Right renal pelvis (tissue), 4 donors: ENCODE measurements at regions not wholly inside any gene's neighbourhood (a gene's known extent, or its start where the extent isn't known, plus 50 kb on each side); places are given as distances from the start of the nearest gene placed in this dataset.

Experiments
- DNase-seq, 4 donors: peaks; one replicate each; pipeline ENCODE4 v3.0.0-alpha.2; 2013; ENCODE audit warnings: low read depth in 4 of 4, low spot score in 3 of 4, missing footprints in 1 of 4

DNA sequence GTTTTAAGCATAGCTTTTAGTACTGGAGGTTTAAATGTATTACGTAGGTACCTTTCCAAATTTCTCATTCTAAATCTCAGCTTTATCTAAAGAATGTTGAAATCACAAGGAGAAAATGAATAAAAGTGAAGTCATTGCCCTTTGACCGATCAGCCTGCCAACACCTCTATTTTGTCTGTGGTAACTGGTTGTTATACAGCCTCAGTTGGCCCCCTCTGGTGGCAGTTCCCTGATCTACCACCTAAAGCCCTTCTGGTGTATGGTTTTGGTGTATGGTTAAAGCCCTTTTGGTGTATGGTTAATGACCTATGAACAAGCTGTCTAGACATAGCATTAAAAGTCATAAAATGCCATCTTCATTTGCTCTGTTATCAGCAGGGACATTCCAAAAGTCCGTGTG lies 378.2 kb upstream of the AZI2 start:
- no peak for DNase-seq

DNA sequence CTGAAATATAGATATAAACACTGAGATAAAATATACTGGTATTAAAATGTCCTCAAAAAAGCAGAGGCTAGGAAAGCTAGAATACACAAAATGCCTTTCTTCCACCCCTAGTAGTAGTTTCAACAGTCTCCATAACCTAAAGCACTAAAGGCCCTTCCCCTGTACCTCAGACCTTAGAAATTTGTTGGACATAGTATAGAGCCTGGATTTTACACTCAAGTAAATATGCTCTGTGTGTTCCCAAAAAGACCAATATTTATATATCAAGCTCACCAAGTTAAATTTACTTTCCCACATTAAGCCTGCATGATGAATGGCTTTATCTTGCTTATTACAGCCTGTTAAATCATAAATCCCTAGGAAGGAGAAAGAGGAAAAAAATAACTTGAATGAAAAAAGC lies 378.7 kb upstream of the AZI2 start:
- no peak for DNase-seq

DNA sequence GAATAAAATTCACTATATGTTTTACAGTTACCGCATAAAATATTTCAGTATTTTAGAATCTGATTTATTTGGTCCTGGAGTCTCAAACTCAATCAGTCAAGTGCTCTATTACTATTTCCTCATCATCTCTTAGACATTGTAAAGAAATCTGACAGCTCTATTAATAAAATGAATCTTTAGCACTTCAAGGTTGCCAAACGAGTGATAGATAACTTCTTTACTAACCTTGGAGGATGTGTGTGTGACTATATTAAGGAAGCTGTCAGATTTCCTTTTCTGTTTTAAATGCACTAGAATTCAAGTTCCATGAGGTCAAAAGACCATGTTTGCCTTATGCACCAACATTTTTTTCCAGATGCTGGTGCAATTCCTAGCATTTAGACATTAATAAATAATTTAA lies 389.8 kb upstream of the AZI2 start:
- no peak for DNase-seq

DNA sequence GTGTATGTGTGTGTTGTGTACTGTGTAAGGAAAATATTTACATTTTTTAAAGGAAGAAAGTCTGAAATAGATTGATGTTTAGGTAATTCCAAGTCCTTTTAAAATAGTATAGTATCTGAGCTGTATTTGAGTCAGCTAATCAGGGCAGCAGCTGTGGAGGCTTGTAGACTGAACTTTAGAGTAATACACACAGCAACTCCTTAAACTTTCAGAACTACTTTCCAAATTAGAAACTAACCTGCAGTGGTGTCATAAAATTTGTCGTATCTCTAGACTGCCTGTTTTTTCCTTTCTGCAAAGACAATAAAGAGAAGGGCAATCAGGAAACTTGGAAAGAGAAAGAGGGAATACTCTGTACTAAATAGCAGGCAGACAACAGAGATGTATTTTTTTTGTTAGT lies 391.0 kb upstream of the AZI2 start:
- no peak for DNase-seq

DNA sequence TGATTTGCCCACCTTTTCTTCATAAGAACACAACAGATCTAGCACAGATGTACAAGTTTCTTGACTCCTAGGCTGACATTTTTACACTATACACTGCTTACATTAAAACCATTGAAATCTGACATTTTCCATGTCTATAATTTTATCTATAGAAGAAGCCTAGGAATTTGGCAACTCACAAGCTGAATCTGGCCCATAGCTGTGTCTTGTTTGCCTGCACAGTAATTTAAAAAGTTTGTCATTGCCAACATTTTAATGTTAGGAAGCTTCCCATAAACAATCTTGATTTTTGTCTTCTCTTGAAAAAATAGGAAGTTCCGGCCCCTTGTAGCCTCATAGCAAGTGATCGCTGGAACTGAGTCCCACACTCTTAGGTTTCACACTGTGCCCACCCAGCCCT lies 394.6 kb upstream of the AZI2 start:
- no peak for DNase-seq

DNA sequence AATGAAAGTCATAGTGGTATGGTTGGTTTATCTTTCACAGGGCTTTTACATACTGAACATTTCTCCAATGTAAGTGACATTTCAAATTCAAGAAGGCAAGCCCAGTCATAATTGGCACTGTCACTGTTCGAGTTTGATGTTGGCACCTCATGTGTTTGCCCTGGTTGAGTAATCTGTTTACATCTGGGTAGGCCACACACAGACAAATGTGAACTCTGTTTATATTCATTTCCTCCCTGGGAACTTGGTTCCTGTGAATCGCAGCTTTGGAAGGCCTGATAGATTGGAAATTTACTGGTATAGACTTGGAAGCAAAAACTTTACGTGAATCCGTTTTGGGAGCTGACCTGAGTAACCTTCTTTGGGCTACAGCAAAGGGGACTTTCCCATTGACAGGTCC lies 395.2 kb upstream of the AZI2 start:
- no peak for DNase-seq

DNA sequence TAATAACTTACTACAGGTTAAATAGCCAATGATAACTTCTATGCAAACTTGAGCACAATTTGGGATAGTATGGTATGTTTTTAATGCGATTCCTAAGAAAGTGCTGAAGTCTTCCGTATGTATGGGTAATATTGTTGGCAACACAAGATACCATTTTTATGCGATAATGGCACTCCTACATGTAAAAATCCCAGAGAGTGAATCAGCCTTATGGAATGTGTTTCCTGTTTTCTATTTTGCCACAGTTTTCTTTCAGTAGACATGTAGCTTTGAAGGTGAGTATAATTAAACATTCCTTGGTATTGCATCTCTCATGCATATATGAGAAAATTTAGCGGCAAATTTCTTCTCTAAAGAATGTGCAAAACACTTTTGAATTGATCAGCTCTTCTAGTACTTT lies 396.8 kb upstream of the AZI2 start:
- no peak for DNase-seq

DNA sequence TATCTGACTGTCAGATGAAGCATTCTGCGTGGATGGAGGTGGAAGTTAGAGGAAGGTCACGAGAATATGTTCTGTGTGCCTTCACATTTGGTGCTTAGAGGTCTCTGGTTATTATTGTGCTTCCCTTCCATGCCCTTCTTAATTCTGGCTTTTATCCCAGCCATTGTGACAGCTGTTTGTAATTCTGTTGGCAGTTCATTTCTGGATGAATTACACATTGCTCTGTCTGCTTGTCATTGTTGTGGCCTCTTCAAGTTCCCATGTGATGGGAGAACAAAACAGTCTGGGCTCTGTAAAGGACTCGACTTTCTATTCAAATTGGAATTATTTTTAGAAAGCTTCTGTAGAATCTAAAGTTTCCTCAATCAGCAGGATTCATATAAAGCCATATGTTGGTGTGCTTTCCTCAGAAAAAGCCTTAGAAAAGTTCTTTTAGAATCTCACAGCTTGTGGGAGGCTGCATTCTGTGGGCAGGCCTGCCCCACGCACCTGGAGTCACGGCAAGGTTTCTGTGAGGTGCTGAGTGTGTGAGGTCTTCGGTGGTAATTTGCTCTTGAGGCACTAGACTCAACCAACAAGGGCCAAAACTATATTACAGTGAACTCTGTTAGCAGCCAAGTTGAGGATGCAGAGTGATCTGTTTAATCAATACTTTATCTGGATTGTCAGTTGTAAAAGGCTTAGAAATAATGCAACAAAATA lies 397.4 kb upstream of the AZI2 start:
- no peak for DNase-seq

DNA sequence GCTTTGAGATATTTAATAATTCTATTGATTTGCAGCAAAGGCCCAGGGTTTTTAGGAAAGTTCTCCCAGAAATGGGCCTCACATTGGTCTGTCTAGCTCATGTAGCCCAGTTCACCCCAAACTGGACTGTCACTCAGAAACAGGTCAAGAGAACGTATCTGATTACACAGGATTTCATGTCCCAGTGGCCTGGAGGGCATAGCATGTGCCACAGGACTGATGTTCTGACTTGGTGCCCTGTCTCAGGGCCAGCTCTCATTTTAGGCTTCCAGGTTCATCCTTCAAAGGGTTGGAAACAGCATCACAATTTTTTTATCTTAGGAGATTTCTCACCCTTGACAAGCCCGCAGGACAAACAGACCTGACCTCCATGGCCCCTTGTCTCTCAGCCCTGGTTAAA lies 398.4 kb upstream of the AZI2 start:
- no peak for DNase-seq

DNA sequence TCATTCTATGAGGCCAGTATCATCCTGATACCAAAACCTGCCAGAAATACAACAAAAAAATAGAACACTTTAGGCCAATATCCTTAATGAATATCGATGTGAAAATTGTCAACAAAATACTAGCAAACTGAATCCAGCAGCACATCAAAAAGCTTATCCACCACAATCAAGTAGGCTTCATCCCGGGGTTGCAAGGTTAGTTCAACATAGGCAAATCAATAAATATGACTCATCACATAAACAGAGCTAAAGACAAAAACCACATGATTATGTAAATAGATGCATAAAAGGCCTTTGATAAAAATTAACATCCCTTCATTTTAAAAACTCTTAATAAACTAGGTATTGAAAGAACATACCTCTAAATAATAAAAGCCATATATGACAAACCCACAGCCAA lies 403.2 kb upstream of the AZI2 start:
- no peak for DNase-seq

DNA sequence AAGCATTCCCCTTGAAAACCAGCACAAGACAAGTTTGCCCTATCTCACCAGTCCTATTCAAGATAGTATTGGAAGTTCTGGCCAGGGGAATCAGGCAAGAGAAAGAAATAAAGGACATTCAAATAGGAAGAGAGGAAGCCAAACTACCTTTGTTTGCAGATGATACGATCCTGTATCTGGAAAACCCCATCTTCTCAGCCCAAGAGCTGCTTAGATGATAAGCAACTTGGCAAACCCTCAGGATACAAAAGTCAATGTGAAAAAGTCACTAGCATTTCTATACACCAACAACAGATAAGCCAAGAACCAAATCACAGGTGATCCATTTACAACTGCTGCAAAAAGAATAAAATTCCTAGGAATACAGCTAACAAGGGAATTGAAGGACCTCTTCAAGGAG lies 403.7 kb upstream of the AZI2 start:
- no peak for DNase-seq

DNA sequence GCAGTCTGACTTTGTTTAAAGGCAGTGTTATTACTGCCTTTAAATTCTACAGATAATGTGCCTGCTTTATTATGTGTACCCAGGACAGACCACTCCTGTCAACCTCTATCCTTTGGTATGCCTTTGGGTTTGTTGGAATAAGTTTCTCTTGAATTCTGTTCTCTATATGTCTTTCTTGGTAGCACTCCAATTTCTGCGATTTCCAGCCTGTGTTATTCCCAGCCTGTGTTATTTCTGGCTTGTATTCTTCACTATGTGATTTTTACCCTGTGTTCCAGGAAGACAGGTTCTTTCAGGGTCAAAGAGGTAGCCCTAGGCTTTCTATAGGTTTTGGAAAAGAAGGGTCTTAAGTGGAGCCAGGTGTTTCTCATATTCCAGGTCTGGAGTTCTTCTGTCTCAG lies 407.4 kb upstream of the AZI2 start:
- DNase-seq: no peak

DNA sequence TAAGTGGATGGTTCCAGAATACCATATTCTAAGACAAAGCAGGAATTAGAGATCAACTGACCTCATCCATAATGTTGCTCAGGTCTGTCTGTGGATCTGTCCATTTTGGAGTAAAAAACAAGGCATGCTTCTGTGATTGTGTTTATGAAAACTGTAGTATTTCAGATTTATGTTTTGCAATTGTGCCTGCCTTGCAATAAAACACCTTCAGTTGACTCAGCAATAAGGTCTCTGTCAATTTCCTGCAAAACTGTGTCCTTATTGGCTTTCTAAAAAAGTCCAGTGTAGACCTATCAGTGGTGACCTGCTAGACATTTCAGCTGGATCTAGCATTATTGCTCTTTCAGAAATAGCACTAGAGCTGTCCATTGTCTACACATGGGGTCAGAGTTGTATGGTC lies 409.5 kb upstream of the AZI2 start:
- no peak for DNase-seq

DNA sequence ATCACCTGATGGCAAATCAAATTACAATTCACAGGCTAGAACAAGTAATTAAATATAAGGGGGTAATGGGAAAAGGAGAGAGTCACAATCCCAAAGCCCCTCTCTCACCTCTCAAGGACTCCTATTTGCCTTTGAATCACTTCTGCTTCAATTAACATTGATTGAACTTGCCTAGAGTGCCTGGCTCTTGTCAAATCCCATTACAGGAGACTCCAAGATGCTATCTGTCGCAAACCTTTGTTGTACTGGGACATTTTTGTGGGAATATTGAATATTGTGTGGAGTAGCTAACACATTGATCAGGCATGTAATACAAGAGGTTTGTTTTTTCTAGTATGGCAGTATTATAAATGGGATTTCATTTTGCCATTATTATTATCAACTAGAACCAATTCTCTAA lies 412.8 kb upstream of the AZI2 start:
- no peak for DNase-seq

DNA sequence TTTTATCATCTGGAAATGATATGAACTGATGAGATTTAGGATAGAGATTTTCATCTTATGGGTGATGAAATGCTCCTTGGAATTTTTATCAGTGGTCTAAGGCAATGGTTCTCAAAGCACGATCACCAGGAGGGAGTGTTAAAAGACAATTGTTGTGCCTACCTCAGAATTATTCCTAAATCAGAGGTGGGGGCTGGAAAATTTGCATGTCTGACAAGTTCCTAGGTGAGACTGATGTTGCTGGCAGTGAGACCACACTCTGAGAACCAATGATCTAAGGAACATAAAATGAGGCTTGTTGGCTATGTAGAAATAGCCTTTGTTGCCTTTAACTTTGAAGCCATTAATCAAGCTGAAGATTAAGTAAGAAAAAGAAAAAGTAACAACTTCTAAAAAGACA lies 416.6 kb upstream of the AZI2 start:
- no peak for DNase-seq

DNA sequence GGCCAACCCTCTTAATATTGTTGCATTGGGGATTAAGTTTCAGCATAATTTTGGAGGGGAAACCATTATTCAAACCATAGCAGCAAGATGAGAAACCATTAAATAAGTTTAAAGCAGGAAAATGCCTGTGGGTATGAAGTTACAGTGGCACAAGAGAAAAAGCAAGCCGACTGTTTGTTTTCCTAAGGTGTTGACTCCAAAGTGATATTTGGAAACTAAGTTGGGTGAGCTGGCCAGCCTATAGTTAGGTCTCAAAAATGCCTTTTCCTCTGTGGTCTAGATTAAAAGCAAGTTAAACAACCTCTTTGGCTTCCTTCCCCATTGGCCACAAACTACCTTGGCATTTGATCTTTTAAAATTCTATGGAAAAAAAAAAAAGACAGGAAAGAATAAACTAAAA lies 419.8 kb upstream of the AZI2 start:
- DNase-seq: no peak

DNA sequence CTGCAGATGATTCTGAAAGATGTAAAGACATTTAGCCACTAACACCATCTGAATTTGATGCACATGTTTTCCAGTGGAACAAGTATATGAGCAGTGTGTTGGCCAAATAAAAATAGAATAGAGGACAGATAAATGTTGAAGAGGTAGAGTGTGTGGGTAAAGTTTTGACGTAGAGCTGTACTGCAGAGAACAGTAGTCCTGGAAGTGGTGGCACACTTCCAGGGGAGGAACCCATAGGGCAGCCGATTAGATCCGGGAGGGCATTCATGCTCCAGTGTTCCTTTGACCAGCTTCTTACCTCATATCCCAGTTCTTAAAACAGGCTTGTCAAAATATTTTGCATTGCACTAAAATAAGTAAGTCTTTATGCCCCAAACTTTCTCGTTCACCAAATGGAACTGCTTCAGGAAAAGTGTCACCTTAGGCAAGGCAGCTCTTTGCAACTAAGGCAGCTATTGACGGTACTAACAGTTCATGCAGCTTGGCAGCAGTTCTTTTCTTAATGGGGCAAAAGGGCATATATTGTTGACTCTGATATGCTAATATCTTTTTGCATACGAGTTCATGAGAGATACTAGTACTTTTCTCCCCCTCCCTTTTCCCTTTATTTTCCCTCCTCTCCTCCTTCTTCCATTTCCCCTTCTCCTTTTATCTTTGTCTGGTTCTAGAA lies 429.3 kb upstream of the AZI2 start:
- DNase-seq: no peak

DNA sequence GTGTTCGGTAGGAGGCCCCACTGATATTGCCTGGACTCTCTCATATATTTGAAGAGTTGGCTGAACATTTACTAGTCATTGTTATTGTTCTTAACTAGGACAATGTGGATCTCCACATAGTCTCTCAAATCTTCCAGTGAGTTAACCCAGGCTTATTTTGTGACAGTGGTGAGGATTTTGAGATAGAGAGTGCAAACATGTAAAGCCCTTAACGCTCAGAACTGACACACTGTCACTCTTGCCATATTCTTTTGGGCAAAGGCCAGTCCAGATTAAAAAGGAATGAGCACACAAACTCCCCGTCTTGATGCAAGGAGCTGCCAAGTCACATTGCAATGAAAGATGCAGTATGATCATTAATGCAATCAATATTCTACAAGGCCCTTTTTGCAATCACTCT lies 431.9 kb upstream of the AZI2 start:
- no peak for DNase-seq

DNA sequence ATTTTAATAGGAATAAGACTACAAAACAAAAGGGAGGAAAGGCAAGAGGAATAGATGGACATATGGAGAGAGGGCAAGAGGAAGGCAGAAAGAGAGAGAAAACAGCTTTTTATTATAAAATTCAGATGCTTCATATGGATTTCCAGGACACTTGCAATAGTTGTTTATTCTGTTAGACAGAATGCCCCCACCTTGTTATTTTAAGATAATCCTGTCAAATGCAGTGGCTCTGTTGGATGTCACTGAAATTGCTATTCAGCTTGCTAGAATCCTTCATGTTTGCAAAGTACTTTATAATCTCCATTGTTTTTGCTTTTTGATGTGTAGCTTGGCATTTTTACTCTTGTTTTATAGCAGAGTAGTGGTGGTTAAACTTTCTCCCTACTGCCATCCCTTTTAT lies 432.4 kb upstream of the AZI2 start:
- no peak for DNase-seq

DNA sequence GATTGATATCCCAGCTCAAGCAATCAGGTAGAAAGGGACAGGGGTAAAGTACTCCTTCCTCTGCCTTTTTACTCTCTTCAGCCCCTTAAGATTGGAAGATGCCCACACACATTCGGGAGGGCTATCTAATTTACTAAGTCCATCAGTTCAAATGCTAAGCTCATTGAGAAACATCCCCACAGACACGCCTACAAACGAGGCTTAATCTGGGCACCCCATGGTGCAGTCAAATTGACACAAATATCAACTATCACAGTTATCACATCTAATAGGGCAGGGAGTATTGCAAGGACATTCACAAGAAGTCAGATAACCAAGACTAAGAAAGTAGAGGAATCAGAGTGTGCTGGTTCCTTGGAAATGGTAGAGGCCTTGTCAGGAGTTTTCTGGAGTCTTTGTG lies 437.8 kb upstream of the AZI2 start:
- no peak for DNase-seq

DNA sequence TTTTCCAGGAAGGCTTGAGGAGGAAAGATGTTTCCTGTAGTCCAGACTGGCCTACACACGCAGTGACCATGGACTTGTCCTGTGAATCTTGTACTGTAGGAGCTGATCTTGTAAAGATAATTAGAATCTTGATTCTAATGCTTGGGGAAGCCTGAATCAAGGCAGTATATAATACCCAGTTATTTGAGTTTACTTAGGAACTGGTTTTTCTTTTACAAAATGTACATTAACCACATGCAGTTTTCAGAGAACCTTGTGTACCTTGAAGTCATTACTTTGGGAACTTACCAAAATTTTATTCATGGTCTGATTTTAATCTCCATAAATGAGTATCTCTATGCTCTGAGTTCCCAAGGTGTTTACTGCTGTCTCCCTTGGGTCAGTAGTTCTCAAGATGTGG lies 439.9 kb upstream of the AZI2 start:
- no peak for DNase-seq

DNA sequence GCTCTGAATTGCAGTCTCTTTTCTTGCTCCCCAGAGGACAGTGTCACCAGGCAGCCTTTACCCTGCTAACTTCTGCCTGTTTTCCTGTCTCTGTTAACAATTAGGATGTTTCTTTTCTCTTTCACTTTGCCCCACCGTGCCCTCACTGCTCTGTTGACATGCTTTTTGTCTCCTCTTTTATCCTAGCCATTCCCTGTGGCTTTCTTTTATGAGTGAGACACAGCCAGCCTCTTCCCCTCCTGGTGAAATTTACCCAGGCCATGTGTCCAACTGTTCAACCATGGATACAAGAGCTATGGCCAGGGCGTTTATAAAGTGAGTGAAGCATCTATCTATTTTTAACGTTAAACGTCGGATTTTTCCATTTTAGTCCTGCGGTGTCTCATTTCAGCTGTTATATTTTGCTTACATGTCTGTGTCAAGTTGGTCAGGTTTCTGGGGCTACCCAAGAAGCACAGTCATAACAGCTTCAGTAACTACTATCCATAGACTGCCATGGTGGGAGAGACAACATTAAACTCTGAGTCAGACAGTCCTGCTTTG lies 443.2 kb upstream of the AZI2 start:
- DNase-seq: no peak

DNA sequence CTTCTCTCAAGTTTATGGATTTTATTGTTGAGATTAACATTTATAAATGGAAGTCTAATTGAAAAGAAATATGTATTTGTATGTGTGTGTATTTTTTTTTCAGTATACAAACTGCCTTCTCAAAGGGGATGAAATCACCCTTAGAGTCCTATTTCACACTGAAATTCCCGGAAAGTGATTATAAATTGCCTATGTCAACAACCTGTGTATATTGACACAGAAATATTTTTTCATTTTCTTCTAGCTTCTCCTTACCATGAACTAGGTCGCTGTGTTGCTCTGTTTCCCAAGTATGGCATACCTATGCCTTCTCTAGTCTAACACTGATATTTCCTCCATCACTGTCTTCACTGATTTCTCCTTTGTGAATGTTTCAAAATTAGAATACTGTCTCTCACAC lies 444.0 kb upstream of the AZI2 start:
- no peak for DNase-seq
